ENCODE measurements at regions not wholly inside any gene's neighbourhood (a gene's known extent, or its start where the extent isn't known, plus 50 kb on each side); places are given as distances from the start of the nearest gene placed in this dataset.
"Not testable (repeated sequence)": the region's sequence is repeated elsewhere in the genome, so short reads cannot be mapped to it uniquely, and the experiment has no call there.

DNA sequence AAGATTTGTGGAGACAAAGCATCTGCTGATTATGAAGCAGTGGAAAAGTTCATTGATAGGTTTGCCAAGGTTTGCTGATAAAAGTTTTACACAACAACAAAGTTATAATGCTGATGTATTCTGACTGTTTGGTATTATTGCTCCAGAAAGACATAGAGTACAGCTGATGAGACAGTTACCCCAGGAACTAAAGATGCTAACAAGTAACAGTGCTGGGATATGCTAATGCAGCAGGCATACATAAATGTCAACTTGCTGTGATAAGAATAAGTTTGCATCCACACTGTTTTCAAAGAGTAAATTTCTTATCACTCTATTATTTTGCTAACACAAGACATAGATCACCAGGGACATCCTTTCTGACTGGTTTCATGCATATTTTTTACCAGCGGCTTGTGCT, 1221.3 kb upstream of the CELF4 start (continued):
- TF ChIP-seq, protein P1, sequence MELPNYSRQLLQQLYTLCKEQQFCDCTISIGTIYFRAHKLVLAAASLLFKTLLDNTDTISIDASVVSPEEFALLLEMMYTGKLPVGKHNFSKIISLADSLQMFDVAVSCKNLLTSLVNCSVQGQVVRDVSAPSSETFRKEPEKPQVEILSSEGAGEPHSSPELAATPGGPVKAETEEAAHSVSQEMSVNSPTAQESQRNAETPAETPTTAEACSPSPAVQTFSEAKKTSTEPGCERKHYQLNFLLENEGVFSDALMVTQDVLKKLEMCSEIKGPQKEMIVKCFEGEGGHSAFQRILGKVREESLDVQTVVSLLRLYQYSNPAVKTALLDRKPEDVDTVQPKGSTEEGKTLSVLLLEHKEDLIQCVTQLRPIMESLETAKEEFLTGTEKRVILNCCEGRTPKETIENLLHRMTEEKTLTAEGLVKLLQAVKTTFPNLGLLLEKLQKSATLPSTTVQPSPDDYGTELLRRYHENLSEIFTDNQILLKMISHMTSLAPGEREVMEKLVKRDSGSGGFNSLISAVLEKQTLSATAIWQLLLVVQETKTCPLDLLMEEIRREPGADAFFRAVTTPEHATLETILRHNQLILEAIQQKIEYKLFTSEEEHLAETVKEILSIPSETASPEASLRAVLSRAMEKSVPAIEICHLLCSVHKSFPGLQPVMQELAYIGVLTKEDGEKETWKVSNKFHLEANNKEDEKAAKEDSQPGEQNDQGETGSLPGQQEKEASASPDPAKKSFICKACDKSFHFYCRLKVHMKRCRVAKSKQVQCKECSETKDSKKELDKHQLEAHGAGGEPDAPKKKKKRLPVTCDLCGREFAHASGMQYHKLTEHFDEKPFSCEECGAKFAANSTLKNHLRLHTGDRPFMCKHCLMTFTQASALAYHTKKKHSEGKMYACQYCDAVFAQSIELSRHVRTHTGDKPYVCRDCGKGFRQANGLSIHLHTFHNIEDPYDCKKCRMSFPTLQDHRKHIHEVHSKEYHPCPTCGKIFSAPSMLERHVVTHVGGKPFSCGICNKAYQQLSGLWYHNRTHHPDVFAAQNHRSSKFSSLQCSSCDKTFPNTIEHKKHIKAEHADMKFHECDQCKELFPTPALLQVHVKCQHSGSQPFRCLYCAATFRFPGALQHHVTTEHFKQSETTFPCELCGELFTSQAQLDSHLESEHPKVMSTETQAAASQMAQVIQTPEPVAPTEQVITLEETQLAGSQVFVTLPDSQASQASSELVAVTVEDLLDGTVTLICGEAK (IDR thresholded peaks at IDR 0.05; ENCODE audit: borderline replicate concordance) = no peak
- TF ChIP-seq MTA2 (IDR thresholded peaks at IDR 0.05; ENCODE audit: low read depth) = no peak
- no peak for TF ChIP-seq LARP7 (IDR thresholded peaks at IDR 0.05)
- TF ChIP-seq HDGF (IDR thresholded peaks at IDR 0.05) = no peak

DNA sequence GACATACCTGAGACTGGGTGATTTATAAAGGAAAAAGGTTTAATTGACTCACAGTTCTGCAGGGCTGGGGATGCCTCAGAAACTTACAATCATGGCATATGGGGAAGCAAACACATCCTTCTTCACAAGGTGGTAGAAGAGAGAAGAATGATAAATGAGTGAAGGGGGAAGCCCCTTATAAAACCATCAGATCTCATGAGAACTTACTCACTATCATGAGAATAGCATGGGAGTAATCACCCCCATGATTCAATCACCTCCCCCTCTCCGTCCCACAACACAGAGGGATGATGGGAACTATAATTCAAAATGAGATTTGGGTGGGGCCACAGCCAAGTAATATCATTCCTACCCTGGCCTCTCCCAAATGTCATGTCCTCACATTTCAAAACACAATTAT, 1206.0 kb upstream of the CELF4 start:
- H3K27ac ChIP-seq (ENCODE audit: control insufficient read depth, insufficient read depth); intact Hi-C loops (cut with micrococcal nuclease; ENCODE audit: unreplicated experiment); H2AFZ ChIP-seq (ENCODE audit: control insufficient read depth, low read depth, low read length); H3K9ac ChIP-seq (ENCODE audit: control insufficient read depth, insufficient read depth, low read length); H3K36me3 ChIP-seq (ENCODE audit: control insufficient read depth in 2 of 2, insufficient read depth in 2 of 2, low read length in 1 of 2); CTCF ChIA-PET; H3K79me2 ChIP-seq (ENCODE audit: control insufficient read depth, insufficient read depth, low read length); BruUV-seq (replicated peaks); H3K9me3 ChIP-seq (replicated peaks; ENCODE audit: control insufficient read depth, insufficient read depth, low read length); ATAC-seq; H3K4me2 ChIP-seq (ENCODE audit: control insufficient read depth, insufficient read depth); in situ Hi-C loops (cut with MboI); H4K20me1 ChIP-seq (ENCODE audit: control insufficient read depth, insufficient read depth); RAD21 ChIA-PET (ENCODE audit: unreplicated experiment); H3K4me3 ChIP-seq; FAIRE-seq; H3K27me3 ChIP-seq (replicated peaks in 1 of 2; ENCODE audit: control insufficient read depth in 2 of 2, insufficient read depth in 2 of 2, low read length in 1 of 2); H3K4me1 ChIP-seq (ENCODE audit: control insufficient read depth, insufficient read depth, low read length); DNase-seq (ENCODE audit: low read depth, low spot score); POLR2A ChIA-PET; SMC1A ChIA-PET (ENCODE audit: uncharacterized antibody, unreplicated experiment): not testable (repeated sequence)
- WGBS (ENCODE audit: insufficient coverage, insufficient replicate concordance, low lambda C conversion rate, missing lambda C conversion rate) = 0% methylated on average over 1 of the region's 1 CpG

Measured in GM12878 (cell line).